ENCODE measurements at regions not wholly inside any gene's neighbourhood (a gene's known extent, or its start where the extent isn't known, plus 50 kb on each side); places are given as distances from the start of the nearest gene placed in this dataset.

GRCh38 chr2:37549598-37549997 is 121.8 kb downstream of the CDC42EP3 start:
- no peak for DNase-seq

- no peak for DNase-seq
These were observed 121.3 kb downstream of the CDC42EP3 start for GRCh38 chr2:37550190-37550589.

GRCh38 chr2:37551783-37552182 is 119.7 kb downstream of the CDC42EP3 start:
- DNase-seq, result no peak

- no peak for DNase-seq
These were observed 119.1 kb downstream of the CDC42EP3 start for GRCh38 chr2:37552339-37552738.

- no peak for DNase-seq
These were observed 117.9 kb downstream of the CDC42EP3 start for GRCh38 chr2:37553411-37554154.

GRCh38 chr2:37554155-37554510 is 117.3 kb downstream of the CDC42EP3 start:
- no peak for DNase-seq

GRCh38 chr2:37554687-37555086 is 116.8 kb downstream of the CDC42EP3 start:
- no peak for DNase-seq

GRCh38 chr2:37555457-37555856 is 116.0 kb downstream of the CDC42EP3 start:
- DNase-seq, result peak; percentile 43

GRCh38 chr2:37556256-37556655 is 115.2 kb downstream of the CDC42EP3 start:
- DNase-seq, result no peak

GRCh38 chr2:37558623-37559022 is 112.8 kb downstream of the CDC42EP3 start:
- DNase-seq, result no peak

GRCh38 chr2:37560241-37560848 is 111.1 kb downstream of the CDC42EP3 start:
- DNase-seq, result no peak

- no peak for DNase-seq
These were observed 110.4 kb downstream of the CDC42EP3 start for GRCh38 chr2:37560863-37561614.

GRCh38 chr2:37561615-37562569 is 109.5 kb downstream of the CDC42EP3 start:
- peak; percentile 15 for DNase-seq

GRCh38 chr2:37563375-37564015 is 107.9 kb downstream of the CDC42EP3 start:
- DNase-seq, result no peak

- no peak for DNase-seq
These were observed 107.1 kb downstream of the CDC42EP3 start for GRCh38 chr2:37564356-37564755.

- DNase-seq, result no peak
These were observed 104.9 kb downstream of the CDC42EP3 start for GRCh38 chr2:37566517-37566981.

GRCh38 chr2:37568565-37568964 is 102.9 kb downstream of the CDC42EP3 start:
- peak; percentile 35 for DNase-seq

- DNase-seq, result no peak
These were observed 102.2 kb downstream of the CDC42EP3 start for GRCh38 chr2:37569131-37569823.

- DNase-seq, result no peak
These were observed 101.3 kb downstream of the CDC42EP3 start for GRCh38 chr2:37569986-37570679.

- DNase-seq, result peak; percentile 9
These were observed 100.5 kb downstream of the CDC42EP3 start for GRCh38 chr2:37570773-37571586.

All from CD4-positive, alpha-beta T cell treated with Interleukin-17A for 4 hours (primary cell).